Osteoblast (primary cell): ENCODE measurements at regions not wholly inside any gene's neighbourhood (a gene's known extent, or its start where the extent isn't known, plus 50 kb on each side); places are given as distances from the start of the nearest gene placed in this dataset.

Source experiments
- DNase-seq: peaks from one replicate; pipeline ENCODE4 v3.0.0; 2011; ENCODE audit warnings: low spot score, mixed read lengths; ENCODE audit not compliant: insufficient read length; ENCODE audit errors: missing footprints
- H2AFZ ChIP-seq: 2 replicates; pipeline ENCODE4 v1.6.0; 2011; ENCODE audit warnings: mild to moderate bottlenecking, low read length
- H3K27ac ChIP-seq: 2 replicates; pipeline ENCODE4 v1.5.1; 2011; ENCODE audit warnings: mild to moderate bottlenecking, low read depth, low read length, moderate library complexity
- H3K27me3 ChIP-seq: 2 replicates; pipeline ENCODE4 v1.6.0; 2012; ENCODE audit warnings: mild to moderate bottlenecking, control low read depth, inconsistent platforms, low read length, moderate library complexity; ENCODE audit not compliant: insufficient read depth
- H3K36me3 ChIP-seq: 2 replicates; pipeline ENCODE4 v1.5.1; 2011; ENCODE audit warnings: mild to moderate bottlenecking, low read length, control low read depth, moderate library complexity; ENCODE audit not compliant: insufficient read depth
- H3K4me1 ChIP-seq: 2 replicates; pipeline ENCODE4 v1.5.1; 2011; ENCODE audit warnings: mild to moderate bottlenecking, low read length, control low read depth, moderate library complexity; ENCODE audit not compliant: insufficient read depth
- H3K4me2 ChIP-seq: 2 replicates; pipeline ENCODE4 v1.6.0; 2011; ENCODE audit warnings: mild to moderate bottlenecking, low read length; ENCODE audit not compliant: insufficient read depth
- H3K4me3 ChIP-seq: fragments of 200-600 bp; sonication (generic); 3 replicates; pipeline ENCODE4 v1.5.1; 2012; ENCODE audit warnings: mild to moderate bottlenecking, low read length, inconsistent platforms; ENCODE audit not compliant: insufficient read depth
- H3K79me2 ChIP-seq: 2 replicates; pipeline ENCODE4 v1.6.0; 2012; ENCODE audit warnings: mild to moderate bottlenecking, low read length, control low read depth, inconsistent platforms; ENCODE audit not compliant: insufficient read depth
- H3K9me3 ChIP-seq: 2 replicates; pipeline ENCODE4 v1.5.1; 2011; ENCODE audit warnings: low read depth, low read length, control low read depth
- H4K20me1 ChIP-seq: 2 replicates; pipeline ENCODE4 v1.6.0; 2012; ENCODE audit warnings: mild to moderate bottlenecking, low read length, control low read depth; ENCODE audit not compliant: insufficient read depth
- TF ChIP-seq, protein P1 (sequence below): IDR thresholded peaks from 2 replicates; pipeline ENCODE4 v1.5.1; 2011; ENCODE audit warnings: mild to moderate bottlenecking, low read depth, low read length, moderate library complexity; ENCODE audit errors: extremely low read depth

GRCh38 chr1:165070675-165071074 is 285.8 kb downstream of the LMX1A start:
- TF ChIP-seq, protein P1, sequence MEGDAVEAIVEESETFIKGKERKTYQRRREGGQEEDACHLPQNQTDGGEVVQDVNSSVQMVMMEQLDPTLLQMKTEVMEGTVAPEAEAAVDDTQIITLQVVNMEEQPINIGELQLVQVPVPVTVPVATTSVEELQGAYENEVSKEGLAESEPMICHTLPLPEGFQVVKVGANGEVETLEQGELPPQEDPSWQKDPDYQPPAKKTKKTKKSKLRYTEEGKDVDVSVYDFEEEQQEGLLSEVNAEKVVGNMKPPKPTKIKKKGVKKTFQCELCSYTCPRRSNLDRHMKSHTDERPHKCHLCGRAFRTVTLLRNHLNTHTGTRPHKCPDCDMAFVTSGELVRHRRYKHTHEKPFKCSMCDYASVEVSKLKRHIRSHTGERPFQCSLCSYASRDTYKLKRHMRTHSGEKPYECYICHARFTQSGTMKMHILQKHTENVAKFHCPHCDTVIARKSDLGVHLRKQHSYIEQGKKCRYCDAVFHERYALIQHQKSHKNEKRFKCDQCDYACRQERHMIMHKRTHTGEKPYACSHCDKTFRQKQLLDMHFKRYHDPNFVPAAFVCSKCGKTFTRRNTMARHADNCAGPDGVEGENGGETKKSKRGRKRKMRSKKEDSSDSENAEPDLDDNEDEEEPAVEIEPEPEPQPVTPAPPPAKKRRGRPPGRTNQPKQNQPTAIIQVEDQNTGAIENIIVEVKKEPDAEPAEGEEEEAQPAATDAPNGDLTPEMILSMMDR, result no peak
- H2AFZ ChIP-seq, result no peak overlapping the region
- no peak overlapping the region for H3K4me2 ChIP-seq
- H3K36me3 ChIP-seq, result no peaks in the 10 kb centered on the region
- H3K27ac ChIP-seq, result no peak overlapping the region
- no peaks in the 10 kb centered on the region for H3K4me1 ChIP-seq
- H3K27me3 ChIP-seq, result no peaks in the 10 kb centered on the region
- DNase-seq, result no peak
- H3K4me3 ChIP-seq, result no peak overlapping the region
- no peaks in the 10 kb centered on the region for H3K9me3 ChIP-seq
- no peaks in the 10 kb centered on the region for H4K20me1 ChIP-seq
- no peaks in the 10 kb centered on the region for H3K79me2 ChIP-seq

GRCh38 chr1:165069829-165070228 is 286.7 kb downstream of the LMX1A start:
- H3K4me2 ChIP-seq, result no peak overlapping the region
- H3K27ac ChIP-seq, result no peak overlapping the region
- TF ChIP-seq, protein P1, result no peak
- H3K9me3 ChIP-seq, result no peaks in the 10 kb centered on the region
- H3K79me2 ChIP-seq, result no peaks in the 10 kb centered on the region
- no peak for DNase-seq
- no peaks in the 10 kb centered on the region for H3K27me3 ChIP-seq
- H4K20me1 ChIP-seq, result no peaks in the 10 kb centered on the region
- H3K4me1 ChIP-seq, result no peaks in the 10 kb centered on the region
- H3K36me3 ChIP-seq, result no peaks in the 10 kb centered on the region
- no peak overlapping the region for H2AFZ ChIP-seq
- H3K4me3 ChIP-seq, result no peak overlapping the region

GRCh38 chr1:165068741-165069140 is 287.8 kb downstream of the LMX1A start:
- H3K4me1 ChIP-seq, result no peaks in the 10 kb centered on the region
- no peaks in the 10 kb centered on the region for H3K36me3 ChIP-seq
- no peaks in the 10 kb centered on the region for H3K27me3 ChIP-seq
- no peak overlapping the region for H2AFZ ChIP-seq
- no peak overlapping the region for H3K4me2 ChIP-seq
- H4K20me1 ChIP-seq, result no peaks in the 10 kb centered on the region
- H3K9me3 ChIP-seq, result no peaks in the 10 kb centered on the region
- no peak overlapping the region for H3K27ac ChIP-seq
- no peaks in the 10 kb centered on the region for H3K79me2 ChIP-seq
- TF ChIP-seq, protein P1, result no peak
- no peak for DNase-seq
- H3K4me3 ChIP-seq, result no peak overlapping the region

DNA sequence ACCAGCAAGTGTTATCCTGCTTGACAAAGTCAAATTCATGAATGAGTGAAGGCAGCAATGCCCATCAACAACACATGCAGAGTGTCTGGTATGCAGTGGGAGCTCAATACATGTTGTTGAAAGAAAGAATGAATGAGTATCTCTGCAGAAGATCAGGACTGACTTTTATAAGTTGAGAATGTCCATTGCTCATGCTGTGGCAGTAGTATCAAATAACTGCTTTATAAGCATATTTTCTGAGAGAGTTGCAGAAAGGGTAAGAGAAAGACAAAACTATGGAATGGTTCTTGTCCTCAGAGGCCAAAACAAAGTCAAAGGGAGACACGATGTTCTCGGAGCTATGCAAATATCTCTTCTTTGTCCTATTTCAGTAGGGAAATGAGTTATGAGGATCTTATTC is 288.7 kb downstream of the LMX1A start:
- H3K27me3 ChIP-seq, result no peaks in the 10 kb centered on the region
- H3K4me3 ChIP-seq, result no peak overlapping the region
- no peak for DNase-seq
- no peak overlapping the region for H3K4me2 ChIP-seq
- TF ChIP-seq, protein P1, result no peak
- no peaks in the 10 kb centered on the region for H4K20me1 ChIP-seq
- no peaks in the 10 kb centered on the region for H3K4me1 ChIP-seq
- H2AFZ ChIP-seq, result no peak overlapping the region
- H3K79me2 ChIP-seq, result no peaks in the 10 kb centered on the region
- H3K9me3 ChIP-seq, result no peaks in the 10 kb centered on the region
- H3K27ac ChIP-seq, result no peak overlapping the region
- H3K36me3 ChIP-seq, result no peaks in the 10 kb centered on the region
